ENCODE measurements at regions not wholly inside any gene's neighbourhood (a gene's known extent, or its start where the extent isn't known, plus 50 kb on each side); places are given as distances from the start of the nearest gene placed in this dataset.

- no peak for TF ChIP-seq POLR2A (IDR thresholded peaks at IDR 0.05)
- TF ChIP-seq, protein P1, sequence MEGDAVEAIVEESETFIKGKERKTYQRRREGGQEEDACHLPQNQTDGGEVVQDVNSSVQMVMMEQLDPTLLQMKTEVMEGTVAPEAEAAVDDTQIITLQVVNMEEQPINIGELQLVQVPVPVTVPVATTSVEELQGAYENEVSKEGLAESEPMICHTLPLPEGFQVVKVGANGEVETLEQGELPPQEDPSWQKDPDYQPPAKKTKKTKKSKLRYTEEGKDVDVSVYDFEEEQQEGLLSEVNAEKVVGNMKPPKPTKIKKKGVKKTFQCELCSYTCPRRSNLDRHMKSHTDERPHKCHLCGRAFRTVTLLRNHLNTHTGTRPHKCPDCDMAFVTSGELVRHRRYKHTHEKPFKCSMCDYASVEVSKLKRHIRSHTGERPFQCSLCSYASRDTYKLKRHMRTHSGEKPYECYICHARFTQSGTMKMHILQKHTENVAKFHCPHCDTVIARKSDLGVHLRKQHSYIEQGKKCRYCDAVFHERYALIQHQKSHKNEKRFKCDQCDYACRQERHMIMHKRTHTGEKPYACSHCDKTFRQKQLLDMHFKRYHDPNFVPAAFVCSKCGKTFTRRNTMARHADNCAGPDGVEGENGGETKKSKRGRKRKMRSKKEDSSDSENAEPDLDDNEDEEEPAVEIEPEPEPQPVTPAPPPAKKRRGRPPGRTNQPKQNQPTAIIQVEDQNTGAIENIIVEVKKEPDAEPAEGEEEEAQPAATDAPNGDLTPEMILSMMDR (IDR thresholded peaks at IDR 0.05): no peak
These were observed 193.6 kb upstream of the ADGRL2 start for GRCh38 chr1:81607086-81607485.

All from adrenal gland (tissue), 5 donors.